K562 (cell line): ENCODE measurements at regions not wholly inside any gene's neighbourhood (a gene's known extent, or its start where the extent isn't known, plus 50 kb on each side); places are given as distances from the start of the nearest gene placed in this dataset.

Experiments
- FOXJ3 ChIP-seq: sonication (generic); formaldehyde crosslinking; IDR thresholded peaks from 2 replicates; pipeline ENCODE4 v1.4.0; 2020; ENCODE audit warnings: mild to moderate bottlenecking, missing genetic modification reagents
- MEIS2 ChIP-seq: fragments of 450-650 bp; IDR thresholded peaks from 2 replicates; pipeline ENCODE4 v1.6.1; 2014; ENCODE audit warnings: mild to moderate bottlenecking; ENCODE audit not compliant: partially characterized antibody

GRCh38 chr4:108546728-108547127 lies 73.6 kb upstream of the RPL34 start:
- TF ChIP-seq MEIS2 (no peak), FOXJ3 (CRISPR knock-in tag) (no peak)
